ENCODE measurements at regions not wholly inside any gene's neighbourhood (a gene's known extent, or its start where the extent isn't known, plus 50 kb on each side); places are given as distances from the start of the nearest gene placed in this dataset.

- H3K9me3 ChIP-seq = no peaks in the 10 kb centered on the region
- TF ChIP-seq CTCF (IDR thresholded peaks at IDR 0.05) = no peak
- intact Hi-C loops (cut with DNase I) = no loop called here
- H3K36me3 ChIP-seq (ENCODE audit: insufficient read depth in 1 of 2, low read depth in 1 of 2) = no peaks in the 10 kb centered on the region
- no peaks in the 10 kb centered on the region for H3K4me1 ChIP-seq
- ATAC-seq (no peak), DNase-seq (no peak)
- 70 to 81% (median 75%) methylated on average over 5 of the region's 5 CpGs for WGBS, 3 donors
- H3K27me3 ChIP-seq (ENCODE audit: insufficient read depth in 3 of 3, low read length in 2 of 3) = no peaks in the 10 kb centered on the region
- H3K27ac ChIP-seq = no peak overlapping the region
- H3K4me3 ChIP-seq = no peak overlapping the region
These were observed 151.3 kb upstream of the PELI1 start for GRCh38 chr2:64295326-64296139.

- TF ChIP-seq CTCF (IDR thresholded peaks at IDR 0.05) = no peak
- ATAC-seq (no peak), DNase-seq (no peak)
- Histone ChIP-seq H3K36me3 (ENCODE audit: insufficient read depth in 1 of 2, low read depth in 1 of 2) (no peaks in the 10 kb centered on the region), H3K4me1 (no peaks in the 10 kb centered on the region), H3K27me3 (ENCODE audit: insufficient read depth in 3 of 3, low read length in 2 of 3) (no peaks in the 10 kb centered on the region), H3K9me3 (no peaks in the 10 kb centered on the region), H3K4me3 (no peak overlapping the region), H3K27ac (no peak overlapping the region)
- intact Hi-C loops (cut with DNase I) = no loop called here
- WGBS, 3 donors = 30 to 36% (median 34%) methylated on average over 4 of the region's 4 CpGs
These were observed 151.9 kb upstream of the PELI1 start for GRCh38 chr2:64296140-64296480.

- WGBS, 3 donors = 85 to 87% (median 87%) methylated on average over 8 of the region's 8 CpGs
- TF ChIP-seq CTCF (IDR thresholded peaks at IDR 0.05) = no peak
- Histone ChIP-seq H3K36me3 (ENCODE audit: insufficient read depth in 1 of 2, low read depth in 1 of 2) (no peaks in the 10 kb centered on the region), H3K27me3 (ENCODE audit: insufficient read depth in 3 of 3, low read length in 2 of 3) (no peaks in the 10 kb centered on the region), H3K4me1 (no peaks in the 10 kb centered on the region), H3K9me3 (no peaks in the 10 kb centered on the region), H3K4me3 (no peak overlapping the region), H3K27ac (no peak overlapping the region)
- ATAC-seq (no peak), DNase-seq (no peak)
- intact Hi-C loops (cut with DNase I) = no loop called here
These were observed 152.6 kb upstream of the PELI1 start for GRCh38 chr2:64296695-64297346.

GRCh38 chr2:64298161-64298560 is 153.9 kb upstream of the PELI1 start:
- Histone ChIP-seq H3K27ac (no peak overlapping the region), H3K9me3 (no peaks in the 10 kb centered on the region), H3K36me3 (ENCODE audit: insufficient read depth in 1 of 2, low read depth in 1 of 2) (no peaks in the 10 kb centered on the region), H3K4me3 (no peak overlapping the region), H3K4me1 (no peaks in the 10 kb centered on the region), H3K27me3 (ENCODE audit: insufficient read depth in 3 of 3, low read length in 2 of 3) (no peaks in the 10 kb centered on the region)
- ATAC-seq = no peak
- intact Hi-C loops (cut with DNase I) = no loop called here
- WGBS, 3 donors = 79 to 85% (median 85%) methylated on average over 2 of the region's 2 CpGs
- DNase-seq = no peak
- no peak for TF ChIP-seq CTCF (IDR thresholded peaks at IDR 0.05)
